ENCODE measurements at regions not wholly inside any gene's neighbourhood (a gene's known extent, or its start where the extent isn't known, plus 50 kb on each side); places are given as distances from the start of the nearest gene placed in this dataset.

- TF ChIP-seq CTCF (IDR thresholded peaks at IDR 0.05; ENCODE audit: unreplicated experiment), result no peak
- H3K27me3 Mint-ChIP-seq (ENCODE audit: unreplicated experiment), result peaks cover 3% of the 10 kb centered on the region
- H3K36me3 Mint-ChIP-seq (ENCODE audit: low read depth, unreplicated experiment), result no peaks in the 10 kb centered on the region
- no peaks in the 10 kb centered on the region for H3K9me3 Mint-ChIP-seq (ENCODE audit: unreplicated experiment)
- H3K4me3 Mint-ChIP-seq (ENCODE audit: unreplicated experiment), result no peak overlapping the region
- H3K27ac Mint-ChIP-seq (ENCODE audit: unreplicated experiment), result no peak overlapping the region
- no peaks in the 10 kb centered on the region for H3K4me1 Mint-ChIP-seq (ENCODE audit: unreplicated experiment)
- DNase-seq (ENCODE audit: low spot score), result no peak
Measured at GRCh38 chr2:35920061-35920460, 435.5 kb upstream of the CRIM1 start.

GRCh38 chr2:35915261-35915660, 440.3 kb upstream of the CRIM1 start:
- Mint-ChIP-seq H3K27me3 (ENCODE audit: unreplicated experiment) (peaks cover 1% of the 10 kb centered on the region), H3K4me3 (ENCODE audit: unreplicated experiment) (no peak overlapping the region), H3K4me1 (ENCODE audit: unreplicated experiment) (no peaks in the 10 kb centered on the region), H3K27ac (ENCODE audit: unreplicated experiment) (no peak overlapping the region), H3K9me3 (ENCODE audit: unreplicated experiment) (no peaks in the 10 kb centered on the region), H3K36me3 (ENCODE audit: low read depth, unreplicated experiment) (no peaks in the 10 kb centered on the region)
- TF ChIP-seq CTCF (IDR thresholded peaks at IDR 0.05; ENCODE audit: unreplicated experiment), result no peak
- no peak for DNase-seq (ENCODE audit: low spot score)

- Mint-ChIP-seq H3K36me3 (ENCODE audit: low read depth, unreplicated experiment) (no peaks in the 10 kb centered on the region), H3K27ac (ENCODE audit: unreplicated experiment) (no peak overlapping the region), H3K9me3 (ENCODE audit: unreplicated experiment) (no peaks in the 10 kb centered on the region), H3K4me1 (ENCODE audit: unreplicated experiment) (peaks cover 3% of the 10 kb centered on the region), H3K27me3 (ENCODE audit: unreplicated experiment) (no peaks in the 10 kb centered on the region), H3K4me3 (ENCODE audit: unreplicated experiment) (no peak overlapping the region)
- no peak for DNase-seq (ENCODE audit: low spot score)
- TF ChIP-seq CTCF (IDR thresholded peaks at IDR 0.05; ENCODE audit: unreplicated experiment), result no peak
Measured at GRCh38 chr2:35891936-35892335, 463.6 kb upstream of the CRIM1 start.

- no peak for TF ChIP-seq CTCF (IDR thresholded peaks at IDR 0.05; ENCODE audit: unreplicated experiment)
- no peak overlapping the region for H3K4me3 Mint-ChIP-seq (ENCODE audit: unreplicated experiment)
- peaks cover 3% of the 10 kb centered on the region for H3K4me1 Mint-ChIP-seq (ENCODE audit: unreplicated experiment)
- no peak overlapping the region for H3K27ac Mint-ChIP-seq (ENCODE audit: unreplicated experiment)
- H3K27me3 Mint-ChIP-seq (ENCODE audit: unreplicated experiment), result no peaks in the 10 kb centered on the region
- DNase-seq (ENCODE audit: low spot score), result no peak
- H3K36me3 Mint-ChIP-seq (ENCODE audit: low read depth, unreplicated experiment), result no peaks in the 10 kb centered on the region
- H3K9me3 Mint-ChIP-seq (ENCODE audit: unreplicated experiment), result no peaks in the 10 kb centered on the region
Measured at GRCh38 chr2:35891528-35891927, 464.1 kb upstream of the CRIM1 start.

GRCh38 chr2:35887146-35887545, 468.4 kb upstream of the CRIM1 start:
- no peak for TF ChIP-seq CTCF (IDR thresholded peaks at IDR 0.05; ENCODE audit: unreplicated experiment)
- H3K36me3 Mint-ChIP-seq (ENCODE audit: low read depth, unreplicated experiment), result no peaks in the 10 kb centered on the region
- no peak overlapping the region for H3K4me3 Mint-ChIP-seq (ENCODE audit: unreplicated experiment)
- H3K27me3 Mint-ChIP-seq (ENCODE audit: unreplicated experiment), result no peaks in the 10 kb centered on the region
- no peaks in the 10 kb centered on the region for H3K9me3 Mint-ChIP-seq (ENCODE audit: unreplicated experiment)
- DNase-seq (ENCODE audit: low spot score), result no peak
- no peaks in the 10 kb centered on the region for H3K4me1 Mint-ChIP-seq (ENCODE audit: unreplicated experiment)
- no peak overlapping the region for H3K27ac Mint-ChIP-seq (ENCODE audit: unreplicated experiment)
